NCI-H1092 treated with DMSO at 0.1 percent for 48 hours (cell line): ENCODE measurements at regions not wholly inside any gene's neighbourhood (a gene's known extent, or its start where the extent isn't known, plus 50 kb on each side); places are given as distances from the start of the nearest gene placed in this dataset.

ENCODE experiments used
- DNase-seq: peaks from one replicate; lab custom pipeline; 2025; lab: John Stamatoyannopoulos, UW

GRCh38 chr15:62547584-62547983 is 382.5 kb upstream of the C2CD4B start:
- no peak for DNase-seq

GRCh38 chr15:62549345-62549970 is 384.4 kb upstream of the C2CD4B start:
- peak; percentile 12 for DNase-seq

GRCh38 chr15:62550106-62550505 is 385.0 kb upstream of the C2CD4B start:
- no peak for DNase-seq

GRCh38 chr15:62552444-62552843 is 387.4 kb upstream of the C2CD4B start:
- DNase-seq, result no peak

GRCh38 chr15:62553911-62554563 is 389.0 kb upstream of the C2CD4B start:
- DNase-seq, result no peak

GRCh38 chr15:62558640-62559380 is 393.7 kb upstream of the C2CD4B start:
- no peak for DNase-seq

- DNase-seq, result no peak
These were observed 394.3 kb upstream of the C2CD4B start for GRCh38 chr15:62559381-62559733.

GRCh38 chr15:62561059-62561519 is 396.0 kb upstream of the C2CD4B start:
- DNase-seq, result no peak

GRCh38 chr15:62561571-62561970 is 396.5 kb upstream of the C2CD4B start:
- no peak for DNase-seq

- no peak for DNase-seq
These were observed 400.0 kb upstream of the C2CD4B start for GRCh38 chr15:62564886-62565633.

GRCh38 chr15:62565634-62566026 is 400.5 kb upstream of the C2CD4B start:
- no peak for DNase-seq

GRCh38 chr15:62566248-62566647 is 401.2 kb upstream of the C2CD4B start:
- DNase-seq, result no peak

GRCh38 chr15:62567501-62567900 is 402.4 kb upstream of the C2CD4B start:
- DNase-seq, result no peak

- DNase-seq, result no peak
These were observed 402.9 kb upstream of the C2CD4B start for GRCh38 chr15:62568004-62568403.

GRCh38 chr15:62568702-62569101 is 403.6 kb upstream of the C2CD4B start:
- DNase-seq, result no peak

- DNase-seq, result peak; percentile 89
These were observed 404.6 kb upstream of the C2CD4B start for GRCh38 chr15:62569460-62570404.

GRCh38 chr15:62570405-62570783 is 405.3 kb upstream of the C2CD4B start:
- DNase-seq, result no peak

- DNase-seq, result no peak
These were observed 406.0 kb upstream of the C2CD4B start for GRCh38 chr15:62571072-62571471.

GRCh38 chr15:62572797-62573196 is 407.7 kb upstream of the C2CD4B start:
- no peak for DNase-seq

- no peak for DNase-seq
These were observed 408.8 kb upstream of the C2CD4B start for GRCh38 chr15:62573876-62574275.

GRCh38 chr15:62578546-62578945 is 413.5 kb upstream of the C2CD4B start:
- DNase-seq, result no peak
